ENCODE measurements at regions not wholly inside any gene's neighbourhood (a gene's known extent, or its start where the extent isn't known, plus 50 kb on each side); places are given as distances from the start of the nearest gene placed in this dataset.

DNA sequence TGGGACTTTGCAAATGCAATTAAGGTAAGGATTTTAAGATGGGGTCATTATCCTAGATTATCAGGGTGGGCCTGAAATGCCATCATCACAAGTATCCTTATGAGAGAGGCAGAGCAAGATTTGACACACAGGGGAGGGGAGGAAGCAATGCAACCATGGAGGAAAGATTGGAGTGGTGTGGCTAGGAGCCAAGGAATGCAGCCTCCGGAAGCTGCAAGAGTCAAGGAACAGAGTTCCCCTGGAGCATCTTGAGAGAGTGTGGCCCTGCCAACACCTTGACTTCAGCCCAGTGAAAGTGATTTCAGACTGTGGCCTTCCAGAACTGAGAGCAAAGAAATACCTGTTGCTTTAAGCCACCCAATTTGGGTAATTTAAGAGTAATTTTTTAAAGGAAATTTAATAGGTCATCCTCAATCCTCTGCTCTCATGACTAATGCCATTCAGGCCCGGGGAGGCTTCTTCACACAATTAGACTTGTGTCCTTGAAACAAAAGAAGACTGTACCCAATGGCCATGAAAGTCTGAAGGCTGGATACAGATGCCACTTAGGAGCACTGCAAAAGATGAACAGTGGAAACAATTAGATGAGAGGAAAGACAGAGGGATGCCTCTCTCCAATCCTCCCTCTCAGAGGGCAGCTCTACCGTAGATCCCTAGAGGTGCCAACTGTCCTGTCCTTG, 250.3 kb upstream of the ID2 start:
- TF ChIP-seq, protein P1, sequence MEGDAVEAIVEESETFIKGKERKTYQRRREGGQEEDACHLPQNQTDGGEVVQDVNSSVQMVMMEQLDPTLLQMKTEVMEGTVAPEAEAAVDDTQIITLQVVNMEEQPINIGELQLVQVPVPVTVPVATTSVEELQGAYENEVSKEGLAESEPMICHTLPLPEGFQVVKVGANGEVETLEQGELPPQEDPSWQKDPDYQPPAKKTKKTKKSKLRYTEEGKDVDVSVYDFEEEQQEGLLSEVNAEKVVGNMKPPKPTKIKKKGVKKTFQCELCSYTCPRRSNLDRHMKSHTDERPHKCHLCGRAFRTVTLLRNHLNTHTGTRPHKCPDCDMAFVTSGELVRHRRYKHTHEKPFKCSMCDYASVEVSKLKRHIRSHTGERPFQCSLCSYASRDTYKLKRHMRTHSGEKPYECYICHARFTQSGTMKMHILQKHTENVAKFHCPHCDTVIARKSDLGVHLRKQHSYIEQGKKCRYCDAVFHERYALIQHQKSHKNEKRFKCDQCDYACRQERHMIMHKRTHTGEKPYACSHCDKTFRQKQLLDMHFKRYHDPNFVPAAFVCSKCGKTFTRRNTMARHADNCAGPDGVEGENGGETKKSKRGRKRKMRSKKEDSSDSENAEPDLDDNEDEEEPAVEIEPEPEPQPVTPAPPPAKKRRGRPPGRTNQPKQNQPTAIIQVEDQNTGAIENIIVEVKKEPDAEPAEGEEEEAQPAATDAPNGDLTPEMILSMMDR (IDR thresholded peaks at IDR 0.05) = no peak
- H3K9ac ChIP-seq = no peak overlapping the region
- no peaks in the 10 kb centered on the region for H3K9me3 ChIP-seq (ENCODE audit: control insufficient read depth, low read length)
- H3K4me1 ChIP-seq = no peaks in the 10 kb centered on the region
- no peak overlapping the region for H3K27ac ChIP-seq
- H3K79me2 ChIP-seq = peaks cover 3% of the 10 kb centered on the region
- no peak overlapping the region for H2AFZ ChIP-seq
- H3K4me2 ChIP-seq (ENCODE audit: low read length) = no peak overlapping the region
- H3K4me3 ChIP-seq (ENCODE audit: low read depth, low read length) = no peak overlapping the region
- no peaks in the 10 kb centered on the region for H3K27me3 ChIP-seq (ENCODE audit: control insufficient read depth, insufficient read depth, low read length)
- H3K36me3 ChIP-seq (ENCODE audit: control insufficient read depth, insufficient read depth, low read length) = no peaks in the 10 kb centered on the region

DNA sequence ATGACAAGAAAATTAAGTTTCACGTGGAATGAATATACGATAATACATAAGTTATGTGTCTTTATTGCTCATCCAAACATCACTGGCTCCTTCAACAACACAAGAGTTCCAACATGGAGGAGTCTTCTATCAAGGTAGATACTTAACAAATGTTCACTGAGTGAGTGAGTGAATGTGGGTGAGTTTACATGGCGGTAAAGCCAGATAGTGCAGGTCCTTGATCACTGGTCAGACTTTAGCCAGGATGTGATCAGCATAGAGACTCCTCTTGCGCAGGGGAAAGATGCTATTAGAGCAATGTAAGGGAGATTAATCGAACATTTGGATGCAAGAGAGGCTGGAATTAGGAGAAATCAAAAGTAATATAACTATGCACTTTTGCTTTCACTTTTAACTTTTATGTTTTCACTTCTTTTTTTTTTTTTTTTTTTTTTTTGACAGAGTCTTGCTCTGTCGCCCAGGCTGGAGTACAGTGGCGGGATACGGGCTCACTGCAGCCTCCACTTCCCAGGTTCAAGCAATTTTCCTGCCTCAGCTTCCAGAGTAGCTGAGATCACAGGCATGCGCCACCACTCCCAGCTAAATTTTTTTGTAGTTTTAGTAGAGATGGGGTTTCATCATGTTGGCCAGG, 249.0 kb upstream of the ID2 start:
- H3K36me3 ChIP-seq (ENCODE audit: control insufficient read depth, insufficient read depth, low read length) = no peaks in the 10 kb centered on the region
- H3K79me2 ChIP-seq = peaks cover 3% of the 10 kb centered on the region
- H3K4me2 ChIP-seq (ENCODE audit: low read length) = no peak overlapping the region
- H3K9ac ChIP-seq = no peak overlapping the region
- TF ChIP-seq, protein P1 (IDR thresholded peaks at IDR 0.05) = no peak
- no peaks in the 10 kb centered on the region for H3K9me3 ChIP-seq (ENCODE audit: control insufficient read depth, low read length)
- no peaks in the 10 kb centered on the region for H3K4me1 ChIP-seq
- no peaks in the 10 kb centered on the region for H3K27me3 ChIP-seq (ENCODE audit: control insufficient read depth, insufficient read depth, low read length)
- no peak overlapping the region for H3K27ac ChIP-seq
- H3K4me3 ChIP-seq (ENCODE audit: low read depth, low read length) = no peak overlapping the region
- no peak overlapping the region for H2AFZ ChIP-seq

GRCh38 chr2:8433390-8433789, 248.5 kb upstream of the ID2 start:
- H3K4me3 ChIP-seq (ENCODE audit: low read depth, low read length) = no peak overlapping the region
- H3K9ac ChIP-seq = no peak overlapping the region
- H2AFZ ChIP-seq = no peak overlapping the region
- H3K27ac ChIP-seq = no peak overlapping the region
- H3K9me3 ChIP-seq (ENCODE audit: control insufficient read depth, low read length) = no peaks in the 10 kb centered on the region
- H3K36me3 ChIP-seq (ENCODE audit: control insufficient read depth, insufficient read depth, low read length) = no peaks in the 10 kb centered on the region
- no peak overlapping the region for H3K4me2 ChIP-seq (ENCODE audit: low read length)
- peaks cover 3% of the 10 kb centered on the region for H3K79me2 ChIP-seq
- no peaks in the 10 kb centered on the region for H3K4me1 ChIP-seq
- TF ChIP-seq, protein P1 (IDR thresholded peaks at IDR 0.05) = no peak
- no peaks in the 10 kb centered on the region for H3K27me3 ChIP-seq (ENCODE audit: control insufficient read depth, insufficient read depth, low read length)

DNA sequence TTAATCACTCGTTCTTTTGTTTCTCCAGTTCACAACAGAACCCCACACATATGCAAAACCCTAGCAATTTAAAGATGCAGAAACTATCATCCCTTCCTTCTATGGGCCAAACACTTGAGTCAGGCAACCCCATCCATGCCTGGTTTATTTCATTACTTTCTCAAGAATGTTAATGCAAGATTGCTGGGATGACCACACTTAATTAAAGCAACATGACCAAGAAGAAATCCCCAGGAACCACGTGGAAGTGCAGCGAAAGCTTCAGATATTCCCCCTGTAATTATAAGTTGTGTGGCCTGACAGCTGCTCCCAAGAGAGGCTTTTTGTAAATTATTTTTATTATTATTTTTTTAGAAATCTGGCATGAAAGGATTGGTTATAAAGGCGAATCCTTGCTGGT, 246.2 kb upstream of the ID2 start:
- peaks cover 3% of the 10 kb centered on the region for H3K79me2 ChIP-seq
- no peak overlapping the region for H3K27ac ChIP-seq
- no peaks in the 10 kb centered on the region for H3K36me3 ChIP-seq (ENCODE audit: control insufficient read depth, insufficient read depth, low read length)
- H3K9me3 ChIP-seq (ENCODE audit: control insufficient read depth, low read length) = no peaks in the 10 kb centered on the region
- TF ChIP-seq, protein P1 (IDR thresholded peaks at IDR 0.05) = no peak
- no peak overlapping the region for H2AFZ ChIP-seq
- no peak overlapping the region for H3K4me2 ChIP-seq (ENCODE audit: low read length)
- no peaks in the 10 kb centered on the region for H3K27me3 ChIP-seq (ENCODE audit: control insufficient read depth, insufficient read depth, low read length)
- no peak overlapping the region for H3K4me3 ChIP-seq (ENCODE audit: low read depth, low read length)
- peaks cover 20% of the 10 kb centered on the region for H3K4me1 ChIP-seq
- no peak overlapping the region for H3K9ac ChIP-seq

- Histone ChIP-seq H3K27ac (no peak overlapping the region), H3K9me3 (ENCODE audit: control insufficient read depth, low read length) (no peaks in the 10 kb centered on the region), H3K9ac (no peak overlapping the region), H3K79me2 (no peaks in the 10 kb centered on the region), H3K4me2 (ENCODE audit: low read length) (no peak overlapping the region), H3K4me3 (ENCODE audit: low read depth, low read length) (no peak overlapping the region), H3K36me3 (ENCODE audit: control insufficient read depth, insufficient read depth, low read length) (no peaks in the 10 kb centered on the region), H2AFZ (no peak overlapping the region), H3K4me1 (peaks cover 20% of the 10 kb centered on the region), H3K27me3 (ENCODE audit: control insufficient read depth, insufficient read depth, low read length) (no peaks in the 10 kb centered on the region)
- TF ChIP-seq, protein P1 (IDR thresholded peaks at IDR 0.05) = no peak
These were observed 245.3 kb upstream of the ID2 start for GRCh38 chr2:8436585-8436984.

Data from parathyroid adenoma (tissue), 2 donors.